SH-SY5Y (cell line): ENCODE measurements at regions not wholly inside any gene's neighbourhood (a gene's known extent, or its start where the extent isn't known, plus 50 kb on each side); places are given as distances from the start of the nearest gene placed in this dataset.

ENCODE experiments used
- GATA2 ChIP-seq: IDR thresholded peaks from 2 replicates; pipeline ENCODE4 v1.6.1; 2011; ENCODE audit warnings: mild to moderate bottlenecking, low read depth, low read length
- GATA3 ChIP-seq: IDR thresholded peaks from 2 replicates; pipeline ENCODE4 v1.6.1; 2011; ENCODE audit warnings: low read depth, mild to moderate bottlenecking, low read length, moderate library complexity

- TF ChIP-seq GATA2 (no peak), GATA3 (no peak)
Observed at GRCh38 chr6:120816794-120817193, 517.5 kb downstream of the TBC1D32 start.
